Gastrocnemius medialis (tissue), 4 donors: ENCODE measurements at regions not wholly inside any gene's neighbourhood (a gene's known extent, or its start where the extent isn't known, plus 50 kb on each side); places are given as distances from the start of the nearest gene placed in this dataset.

Experiments
- ATAC-seq, 2 donors: fragments of 150-250 bp; one replicate each; pipeline ENCODE4 v1.9.1; 2016
- DNase-seq, 2 donors: peaks; one replicate each; pipeline ENCODE4 v3.0.0-alpha.2; 2019
- H3K27ac ChIP-seq, 4 donors: fragments of 200-600 bp; sonication (generic); 1 replicate in 1 of 4; 2 replicates in 3 of 4; pipeline ENCODE4 v1.5.1; 2016 to 2018; ENCODE audit warnings: mild to moderate bottlenecking in 2 of 4, moderate library complexity in 1 of 4
- H3K27me3 ChIP-seq, 3 donors: fragments of 200-600 bp; sonication (generic) in 2 of 3; 1 replicate in 1 of 3; 2 replicates in 2 of 3; pipeline versions ENCODE4 v1.5.1 to v1.6.0; 2016 to 2019; ENCODE audit warnings: mild to moderate bottlenecking in 1 of 3, moderate library complexity in 1 of 3
- H3K36me3 ChIP-seq, 2 donors: fragments of 200-600 bp; sonication (generic) in 1 of 2; one replicate each; pipeline ENCODE4 v1.5.1; 2017 to 2018
- H3K4me1 ChIP-seq, 2 donors: fragments of 200-600 bp; sonication (generic) in 1 of 2; one replicate each; pipeline ENCODE4 v1.5.1; 2016 to 2017; ENCODE audit warnings: mild to moderate bottlenecking in 2 of 2
- H3K4me3 ChIP-seq, 4 donors: fragments of 200-600 bp; sonication (generic) in 3 of 4; 1 replicate in 1 of 4; 2 replicates in 3 of 4; pipeline ENCODE4 v1.5.1; 2016 to 2019; ENCODE audit warnings: mild to moderate bottlenecking in 2 of 4
- H3K9me3 ChIP-seq, 3 donors: fragments of 200-600 bp; sonication (generic) in 2 of 3; 1 replicate in 1 of 3; 2 replicates in 2 of 3; pipeline ENCODE4 v1.5.1; 2016 to 2019
- POLR2A ChIP-seq, 2 donors: fragments of 450-650 bp; IDR thresholded peaks; one replicate each; pipeline ENCODE4 v1.6.1; 2017; ENCODE audit warnings: antibody characterized with exemption in 2 of 2, mild to moderate bottlenecking in 2 of 2, moderate library complexity in 2 of 2
- in situ Hi-C, 4 donors: fragments of 200-750 bp; cut with MboI; loops; one replicate each; pipeline versions ENCODE4 v1.15.0 to v1.8.0; 2017; ENCODE audit warnings: low sequenced_read_pairs in 4 of 4
- intact Hi-C: fragments of 100-400 bp; cut with DNase I; formaldehyde crosslinking; loops from one replicate; pipeline ENCODE4 v1.15.1; 2023; ENCODE audit warnings: low total_unique reads
- TF ChIP-seq, protein P1 (sequence below), 5 experiments: fragments of 450-650 bp in 3 of 5; fragments of 200-600 bp in 2 of 5; sonication (generic) in 2 of 5; IDR thresholded peaks in 4 of 5; conservative IDR thresholded peaks in 1 of 5; 1 replicate in 4 of 5; 2 replicates in 1 of 5; pipeline ENCODE4 v1.5.1; 2016 to 2019; ENCODE audit warnings: antibody characterized with exemption in 5 of 5, mild to moderate bottlenecking in 3 of 5, moderate library complexity in 3 of 5

DNA sequence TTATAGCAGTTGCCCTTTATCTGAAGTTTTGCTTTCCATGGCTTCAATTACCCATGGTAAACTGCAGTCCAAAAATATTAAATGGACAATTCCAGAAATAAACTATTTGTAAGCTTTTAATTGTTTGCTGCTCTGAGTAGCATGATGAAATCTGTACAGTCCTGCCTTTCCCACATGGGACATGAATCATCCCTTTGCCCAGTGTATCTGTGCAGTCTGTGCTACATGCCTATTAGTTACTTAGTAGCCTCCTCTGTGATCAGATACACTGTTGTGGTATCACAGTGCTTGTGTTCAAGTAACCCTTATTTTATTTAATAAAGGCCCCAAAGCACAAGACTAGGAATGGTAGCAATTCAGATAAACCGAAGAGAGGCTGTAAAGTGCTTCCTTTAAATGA lies 810.6 kb upstream of the PIK3C3 start:
- in situ Hi-C loops = no loop called here
- H3K36me3 ChIP-seq = no peaks in the 10 kb centered on the region
- no peak for ATAC-seq
- H3K27ac ChIP-seq = no peak overlapping the region
- TF ChIP-seq, protein P1, sequence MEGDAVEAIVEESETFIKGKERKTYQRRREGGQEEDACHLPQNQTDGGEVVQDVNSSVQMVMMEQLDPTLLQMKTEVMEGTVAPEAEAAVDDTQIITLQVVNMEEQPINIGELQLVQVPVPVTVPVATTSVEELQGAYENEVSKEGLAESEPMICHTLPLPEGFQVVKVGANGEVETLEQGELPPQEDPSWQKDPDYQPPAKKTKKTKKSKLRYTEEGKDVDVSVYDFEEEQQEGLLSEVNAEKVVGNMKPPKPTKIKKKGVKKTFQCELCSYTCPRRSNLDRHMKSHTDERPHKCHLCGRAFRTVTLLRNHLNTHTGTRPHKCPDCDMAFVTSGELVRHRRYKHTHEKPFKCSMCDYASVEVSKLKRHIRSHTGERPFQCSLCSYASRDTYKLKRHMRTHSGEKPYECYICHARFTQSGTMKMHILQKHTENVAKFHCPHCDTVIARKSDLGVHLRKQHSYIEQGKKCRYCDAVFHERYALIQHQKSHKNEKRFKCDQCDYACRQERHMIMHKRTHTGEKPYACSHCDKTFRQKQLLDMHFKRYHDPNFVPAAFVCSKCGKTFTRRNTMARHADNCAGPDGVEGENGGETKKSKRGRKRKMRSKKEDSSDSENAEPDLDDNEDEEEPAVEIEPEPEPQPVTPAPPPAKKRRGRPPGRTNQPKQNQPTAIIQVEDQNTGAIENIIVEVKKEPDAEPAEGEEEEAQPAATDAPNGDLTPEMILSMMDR (IDR thresholded peaks at IDR 0.05 in 4 of 5, conservative IDR thresholded peaks at IDR 0.05 in 1 of 5) = no peak
- TF ChIP-seq POLR2A (IDR thresholded peaks at IDR 0.05) = no peak
- H3K9me3 ChIP-seq = no peaks in the 10 kb centered on the region
- DNase-seq = no peak
- intact Hi-C loops = no loop called here
- H3K4me1 ChIP-seq = no peaks in the 10 kb centered on the region
- no peak overlapping the region for H3K4me3 ChIP-seq
- H3K27me3 ChIP-seq = no peaks in the 10 kb centered on the region

DNA sequence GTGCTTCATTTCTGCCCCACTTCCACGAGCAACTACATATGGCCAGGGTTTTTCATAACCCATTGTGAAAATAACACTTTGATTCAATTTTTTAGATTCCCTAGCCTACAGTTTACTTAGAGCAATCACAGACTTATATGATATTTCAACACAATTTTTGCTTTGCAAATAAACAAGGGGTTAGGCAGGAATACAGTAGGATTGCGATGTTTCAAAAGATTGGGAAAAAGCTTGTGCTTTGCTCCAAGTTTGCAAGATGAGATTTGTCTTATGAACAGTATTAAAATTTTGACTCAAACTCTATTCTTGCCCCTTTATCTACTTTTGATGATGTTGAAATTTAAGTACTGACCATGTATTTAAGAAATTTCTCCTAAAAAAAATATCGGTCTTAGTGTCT lies 814.5 kb upstream of the PIK3C3 start:
- H3K4me3 ChIP-seq = no peak overlapping the region
- intact Hi-C loops = no loop called here
- H3K9me3 ChIP-seq = no peaks in the 10 kb centered on the region
- ATAC-seq (no peak), DNase-seq (no peak)
- H3K27ac ChIP-seq = no peak overlapping the region
- H3K27me3 ChIP-seq = no peaks in the 10 kb centered on the region
- TF ChIP-seq, protein P1 (IDR thresholded peaks at IDR 0.05 in 4 of 5, conservative IDR thresholded peaks at IDR 0.05 in 1 of 5) = no peak
- no peak for TF ChIP-seq POLR2A (IDR thresholded peaks at IDR 0.05)
- in situ Hi-C loops = no loop called here
- H3K36me3 ChIP-seq = no peaks in the 10 kb centered on the region
- no peaks in the 10 kb centered on the region for H3K4me1 ChIP-seq

DNA sequence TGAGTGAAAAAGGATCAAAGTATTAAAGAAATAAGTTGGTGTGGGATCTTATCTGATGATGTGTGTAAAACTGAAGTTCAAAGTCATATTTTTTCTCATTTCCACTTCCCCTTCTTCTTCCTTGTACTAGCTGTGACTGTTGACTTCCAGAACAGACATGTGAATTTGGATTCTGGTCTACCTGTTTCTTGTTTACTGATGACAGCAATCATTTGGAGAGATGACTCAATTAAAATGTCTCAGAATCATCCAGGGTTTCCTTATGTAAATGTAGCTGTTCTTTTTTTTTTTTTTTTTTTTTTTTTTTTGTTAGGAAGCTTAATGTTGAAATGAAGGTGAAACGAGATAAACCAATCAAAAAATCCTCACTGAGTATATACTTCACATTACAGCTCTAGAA lies 819.9 kb upstream of the PIK3C3 start:
- no peaks in the 10 kb centered on the region for H3K36me3 ChIP-seq

DNA sequence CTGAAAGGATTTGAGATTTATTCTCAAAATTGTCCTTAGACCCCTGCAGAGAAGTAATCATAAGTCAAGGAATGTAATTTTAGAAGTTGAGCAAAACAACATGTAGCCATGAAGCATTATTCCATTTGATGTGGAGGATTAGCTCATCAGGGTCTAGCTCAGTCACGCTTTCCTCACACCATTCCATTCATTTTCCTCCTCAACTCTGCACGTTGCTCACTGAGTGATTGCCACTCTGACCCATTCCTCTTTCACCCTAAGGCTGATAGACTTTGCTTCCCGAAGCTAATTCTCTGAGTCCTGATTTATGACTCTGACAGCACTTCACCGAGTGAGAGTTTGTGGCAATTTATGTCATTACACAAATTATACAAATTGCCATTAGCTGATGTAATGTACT lies 820.6 kb upstream of the PIK3C3 start:
- intact Hi-C loops (no loop called here), in situ Hi-C loops (no loop called here)
- H3K4me3 ChIP-seq = no peak overlapping the region
- ATAC-seq = no peak
- no peaks in the 10 kb centered on the region for H3K27me3 ChIP-seq
- no peak overlapping the region for H3K27ac ChIP-seq
- no peaks in the 10 kb centered on the region for H3K36me3 ChIP-seq
- H3K9me3 ChIP-seq = no peaks in the 10 kb centered on the region
- TF ChIP-seq, protein P1 (IDR thresholded peaks at IDR 0.05 in 4 of 5, conservative IDR thresholded peaks at IDR 0.05 in 1 of 5) = no peak
- TF ChIP-seq POLR2A (IDR thresholded peaks at IDR 0.05) = no peak
- no peaks in the 10 kb centered on the region for H3K4me1 ChIP-seq
- no peak for DNase-seq

More for the DNA sequence above, 819.9 kb upstream of the PIK3C3 start:
- no peak for TF ChIP-seq POLR2A (IDR thresholded peaks at IDR 0.05)
- TF ChIP-seq, protein P1 (IDR thresholded peaks at IDR 0.05 in 4 of 5, conservative IDR thresholded peaks at IDR 0.05 in 1 of 5) = no peak
- no peaks in the 10 kb centered on the region for H3K27me3 ChIP-seq
- intact Hi-C loops = no loop called here
- ATAC-seq (no peak), DNase-seq (no peak)
- no peaks in the 10 kb centered on the region for H3K4me1 ChIP-seq
- no peaks in the 10 kb centered on the region for H3K9me3 ChIP-seq
- H3K4me3 ChIP-seq = no peak overlapping the region
- in situ Hi-C loops = no loop called here
- H3K27ac ChIP-seq = no peak overlapping the region

DNA sequence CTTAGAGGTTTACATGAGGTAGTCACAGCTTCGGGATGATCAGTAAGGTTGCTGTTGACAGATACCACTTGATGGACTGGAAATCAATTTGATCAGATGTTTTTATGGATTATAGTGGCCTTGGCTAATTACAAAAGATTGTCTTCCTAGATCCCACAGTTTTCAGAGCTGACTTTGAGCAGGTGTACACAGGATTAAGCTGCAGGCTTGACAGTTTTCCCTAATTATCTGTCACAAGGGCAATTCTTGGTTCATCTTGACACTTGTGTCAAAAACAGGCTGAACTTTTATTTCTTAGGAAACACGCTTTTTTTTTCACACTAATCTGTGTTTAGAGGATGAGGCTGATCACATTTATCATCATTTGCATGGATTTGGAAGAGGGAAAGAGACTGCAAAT lies 824.0 kb upstream of the PIK3C3 start:
- intact Hi-C loops (no loop called here), in situ Hi-C loops (no loop called here)
- H3K36me3 ChIP-seq = no peaks in the 10 kb centered on the region
- no peaks in the 10 kb centered on the region for H3K4me1 ChIP-seq
- H3K27me3 ChIP-seq = no peaks in the 10 kb centered on the region
- H3K9me3 ChIP-seq = no peaks in the 10 kb centered on the region
- no peak overlapping the region for H3K4me3 ChIP-seq
- no peak for TF ChIP-seq POLR2A (IDR thresholded peaks at IDR 0.05)
- TF ChIP-seq, protein P1 (IDR thresholded peaks at IDR 0.05 in 4 of 5, conservative IDR thresholded peaks at IDR 0.05 in 1 of 5) = no peak
- H3K27ac ChIP-seq = no peak overlapping the region
- ATAC-seq = no peak
- DNase-seq = no peak
